CD4-positive, alpha-beta T cell (primary cell): ENCODE measurements at regions not wholly inside any gene's neighbourhood (a gene's known extent, or its start where the extent isn't known, plus 50 kb on each side); places are given as distances from the start of the nearest gene placed in this dataset.
"Not testable (repeated sequence)": the region's sequence is repeated elsewhere in the genome, so short reads cannot be mapped to it uniquely, and the experiment has no call there.

Experiments
- ATAC-seq: fragments of 200-7000 bp; cut with Tn5 transposase; one replicate; pipeline ENCODE4 v1.10.0; 2022; ENCODE audit warnings: mild to moderate bottlenecking; ENCODE audit not compliant: poor library complexity
- CTCF ChIA-PET: fragments of 350-600 bp; sonication (Branson Sonifier 250); formaldehyde crosslinking; loops from one replicate; lab custom pipeline; 2021; ENCODE audit warnings: antibody characterized with exemption, inconsistent platforms; lab: Charles Lee
- POLR2A ChIA-PET: fragments of 350-600 bp; sonication (Branson Sonifier 250); formaldehyde crosslinking; loops from one replicate; lab custom pipeline; 2021; ENCODE audit warnings: antibody characterized with exemption, inconsistent platforms; lab: Charles Lee
- DNase-seq, 14 experiments: peaks; one replicate each; pipeline ENCODE4 v3.0.0-alpha.2; 2013 to 2020; ENCODE audit warnings: mixed read lengths in 2 of 14
- H3K27ac ChIP-seq, 2 donors: one replicate each; pipeline versions ENCODE4 v1.5.1 to v1.7.0; 2013; ENCODE audit warnings: low read length in 2 of 2, low read depth in 1 of 2, mild to moderate bottlenecking in 1 of 2
- H3K27me3 ChIP-seq, 2 experiments: 1 replicate in 1 of 2; 2 replicates in 1 of 2; pipeline versions ENCODE4 v1.6.1 to v1.7.0; 2013; ENCODE audit warnings: low read length in 2 of 2, control low read depth in 1 of 2, mild to moderate bottlenecking in 1 of 2, moderate library complexity in 1 of 2; ENCODE audit not compliant: insufficient read depth in 2 of 2, control insufficient read depth in 1 of 2
- H3K36me3 ChIP-seq: one replicate; pipeline ENCODE4 v1.6.1; 2013; ENCODE audit warnings: low read length, control low read depth; ENCODE audit not compliant: insufficient read depth
- H3K4me1 ChIP-seq: one replicate; pipeline ENCODE4 v1.6.1; 2013; ENCODE audit warnings: low read length, control low read depth; ENCODE audit not compliant: insufficient read depth
- H3K4me3 ChIP-seq: one replicate; pipeline ENCODE4 v1.5.1; 2013; ENCODE audit warnings: mild to moderate bottlenecking, low read length, moderate library complexity
- H3K9me3 ChIP-seq, 2 experiments: 1 replicate in 1 of 2; 2 replicates in 1 of 2; pipeline versions ENCODE4 v1.6.1 to v1.7.0; 2013; ENCODE audit warnings: low read length in 2 of 2, mild to moderate bottlenecking in 2 of 2, control low read depth in 1 of 2, moderate library complexity in 1 of 2; ENCODE audit not compliant: control insufficient read depth in 1 of 2, insufficient read depth in 1 of 2
- H3K27ac Mint-ChIP-seq: one replicate; pipeline ENCODE4 v1.8.0; 2020; ENCODE audit warnings: mixed read lengths
- H3K27me3 Mint-ChIP-seq: one replicate; pipeline ENCODE4 v1.8.0; 2021; ENCODE audit warnings: mixed read lengths
- H3K36me3 Mint-ChIP-seq: one replicate; pipeline ENCODE4 v1.8.0; 2021; ENCODE audit warnings: low read depth, mixed read lengths
- H3K4me1 Mint-ChIP-seq: one replicate; pipeline ENCODE4 v1.8.0; 2021; ENCODE audit warnings: low read depth, mixed read lengths
- H3K4me3 Mint-ChIP-seq: one replicate; pipeline ENCODE4 v1.8.0; 2020; ENCODE audit warnings: mild to moderate bottlenecking, mixed read lengths
- H3K9me3 Mint-ChIP-seq: one replicate; pipeline ENCODE4 v1.8.0; 2020; ENCODE audit warnings: mixed read lengths
- CTCF ChIP-seq: fragments of 200-600 bp; IDR thresholded peaks from one replicate; pipeline ENCODE4 v1.8.0; 2022; ENCODE audit warnings: antibody characterized with exemption, mild to moderate bottlenecking
- intact Hi-C, 2 experiments: fragments of 100-400 bp; cut with DNase I in 1 of 2; cut with micrococcal nuclease in 1 of 2; formaldehyde crosslinking; loops; one replicate each; pipeline versions ENCODE4 v1.15.1 to v1.9.0; 2023 to 2025; cut with DNase I, micrococcal nuclease

GRCh38 chr3:98691897-98692296 lies 71.2 kb upstream of the ST3GAL6 start:
- Mint-ChIP-seq H3K9me3 (no peaks in the 10 kb centered on the region), H3K36me3 (no peaks in the 10 kb centered on the region), H3K4me3 (no peak overlapping the region), H3K27ac (no peak overlapping the region), H3K27me3 (no peaks in the 10 kb centered on the region), H3K4me1 (no peaks in the 10 kb centered on the region)
- intact Hi-C loops: no loop called here
- ChIA-PET POLR2A (interaction anchor here (0.6 kb wide), 1 partner anchor 701 kb away, joined by 3 read pairs; no protein-coding TSS in a partner anchor), CTCF (no interaction called here)
- no peak overlapping the region for H3K27ac ChIP-seq
- no peak for TF ChIP-seq CTCF
- no peak for DNase-seq
- no peak for ATAC-seq
- no peaks in the 10 kb centered on the region for H3K4me1 ChIP-seq
- no peaks in the 10 kb centered on the region for H3K36me3 ChIP-seq
- peaks cover 0 to 5% of the 10 kb centered on the region in 2 experiments for H3K9me3 ChIP-seq
- H3K27me3 ChIP-seq: no peaks in the 10 kb centered on the region
- H3K4me3 ChIP-seq: no peak overlapping the region

DNA sequence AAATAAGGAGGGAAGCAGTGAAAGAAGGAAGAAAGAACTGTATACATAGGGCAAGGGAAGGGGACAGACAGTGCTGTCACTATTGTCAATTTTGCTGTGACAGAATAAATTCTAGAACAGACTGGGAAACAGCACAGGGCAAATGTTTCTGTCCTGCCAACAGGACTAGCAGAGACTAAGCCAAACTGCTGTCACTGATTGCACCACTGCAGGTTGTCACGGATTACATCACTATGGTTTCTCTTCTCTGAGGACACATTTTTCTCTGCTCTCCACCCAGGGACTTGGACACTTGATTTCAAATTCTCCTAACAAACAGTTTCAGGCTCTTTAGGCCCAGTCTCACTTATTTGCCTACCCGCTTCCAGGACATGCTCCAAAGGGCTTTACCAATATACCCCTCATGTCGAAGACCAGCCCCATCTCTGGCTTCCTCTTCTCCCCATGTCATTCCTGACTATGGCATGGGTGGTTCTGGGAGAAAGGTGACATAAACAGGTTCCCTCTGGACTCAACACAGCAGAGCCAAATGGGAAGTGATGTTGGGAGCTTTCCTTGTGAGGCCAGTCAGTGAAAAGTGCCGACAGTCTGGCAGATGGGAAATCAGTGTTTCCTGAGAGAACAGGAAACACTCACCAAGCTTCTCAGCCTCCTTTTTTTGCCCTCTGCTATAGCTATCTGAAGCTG lies 70.2 kb upstream of the ST3GAL6 start:
- Mint-ChIP-seq H3K27ac (no peak overlapping the region), H3K4me1 (no peaks in the 10 kb centered on the region), H3K27me3 (no peaks in the 10 kb centered on the region), H3K4me3 (no peak overlapping the region), H3K9me3 (no peaks in the 10 kb centered on the region), H3K36me3 (no peaks in the 10 kb centered on the region)
- no peak for ATAC-seq
- Histone ChIP-seq H3K4me3 (no peak overlapping the region), H3K27ac (no peak overlapping the region), H3K9me3 (peaks cover 0 to 5% of the 10 kb centered on the region in 2 experiments), H3K27me3 (no peaks in the 10 kb centered on the region), H3K4me1 (no peaks in the 10 kb centered on the region), H3K36me3 (no peaks in the 10 kb centered on the region)
- DNase-seq: peak in 1 of 14 experiments; percentile 33
- no peak for TF ChIP-seq CTCF
- intact Hi-C loops: no loop called here
- ChIA-PET POLR2A (interaction anchor here (0.6 kb wide), 1 partner anchor 702 kb away, joined by 3 read pairs; no protein-coding TSS in a partner anchor), CTCF (no interaction called here)

DNA sequence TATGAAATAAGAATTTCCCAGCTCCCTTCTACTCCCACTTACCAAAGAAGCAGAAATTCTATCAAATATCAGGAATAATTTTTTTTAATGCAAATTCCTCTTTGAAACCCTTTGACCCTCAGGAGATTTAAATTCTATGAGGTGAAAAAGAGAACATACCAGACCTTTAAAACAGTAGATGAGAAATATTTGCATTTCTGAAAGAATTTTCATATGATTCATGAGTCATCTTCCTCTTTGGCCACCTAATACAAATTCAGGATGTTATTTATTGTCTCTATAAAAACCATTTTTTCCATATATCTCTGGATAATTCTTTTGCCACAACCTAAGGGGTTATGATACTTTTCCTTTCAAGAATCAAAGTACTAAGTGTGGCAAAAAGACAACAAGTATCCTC lies 67.3 kb upstream of the ST3GAL6 start:
- H3K27ac Mint-ChIP-seq: no peak overlapping the region
- intact Hi-C loops: no loop called here
- no peaks in the 10 kb centered on the region for H3K4me1 ChIP-seq
- H3K9me3 Mint-ChIP-seq: no peaks in the 10 kb centered on the region
- no peaks in the 10 kb centered on the region for H3K4me1 Mint-ChIP-seq
- H3K27me3 Mint-ChIP-seq: no peaks in the 10 kb centered on the region
- DNase-seq (no peak), ATAC-seq (no peak)
- no peaks in the 10 kb centered on the region for H3K27me3 ChIP-seq
- H3K27ac ChIP-seq: no peak overlapping the region
- H3K4me3 Mint-ChIP-seq: no peak overlapping the region
- TF ChIP-seq CTCF: no peak
- no peaks in the 10 kb centered on the region for H3K9me3 ChIP-seq
- CTCF ChIA-PET: no interaction called here
- H3K4me3 ChIP-seq: no peak overlapping the region
- no peaks in the 10 kb centered on the region for H3K36me3 ChIP-seq
- H3K36me3 Mint-ChIP-seq: no peaks in the 10 kb centered on the region
- POLR2A ChIA-PET: no interaction called here

- CTCF ChIA-PET, ATAC-seq, POLR2A ChIA-PET: not testable (repeated sequence)
Measured at GRCh38 chr3:98696296-98696695, 66.8 kb upstream of the ST3GAL6 start.

More at GRCh38 chr3:98696296-98696695, 66.8 kb upstream of the ST3GAL6 start:
- DNase-seq, H3K9me3 ChIP-seq, H3K4me3 ChIP-seq, H3K27me3 Mint-ChIP-seq, intact Hi-C loops, H3K36me3 ChIP-seq, H3K9me3 Mint-ChIP-seq, H3K27me3 ChIP-seq, H3K27ac Mint-ChIP-seq, H3K4me1 Mint-ChIP-seq, H3K4me3 Mint-ChIP-seq, H3K27ac ChIP-seq, H3K36me3 Mint-ChIP-seq, H3K4me1 ChIP-seq: not testable (repeated sequence)
